ENCODE measurements at regions not wholly inside any gene's neighbourhood (a gene's known extent, or its start where the extent isn't known, plus 50 kb on each side); places are given as distances from the start of the nearest gene placed in this dataset.

DNA sequence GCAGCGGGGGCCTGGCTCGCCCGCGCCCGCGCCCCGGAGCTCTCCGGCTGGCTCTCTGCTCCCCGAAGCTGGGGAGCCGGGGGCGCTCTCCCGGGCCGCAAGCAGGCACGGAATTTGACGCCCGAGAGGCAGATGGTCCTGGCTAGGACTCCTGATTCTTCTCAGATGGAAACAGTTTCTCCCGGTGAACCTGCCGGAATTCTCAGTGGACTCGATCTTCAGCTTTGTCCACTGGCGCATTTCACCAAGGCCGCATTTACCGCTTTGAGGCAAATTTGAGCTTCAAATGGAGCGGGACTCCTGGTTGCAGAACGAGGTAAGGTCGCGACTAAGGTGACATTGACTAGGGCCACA is 305.7 kb upstream of the KCNN2 start:
- Mint-ChIP-seq H3K27me3 (ENCODE audit: insufficient read depth, unreplicated experiment) (peaks cover 14% of the 10 kb centered on the region), H3K4me3 (ENCODE audit: unreplicated experiment) (no peak overlapping the region), H3K27ac (ENCODE audit: low read depth, unreplicated experiment) (no peak overlapping the region), H3K4me1 (ENCODE audit: insufficient read depth, unreplicated experiment) (no peaks in the 10 kb centered on the region), H3K36me3 (ENCODE audit: insufficient read depth, unreplicated experiment) (peaks cover 5% of the 10 kb centered on the region), H3K9me3 (ENCODE audit: unreplicated experiment) (no peaks in the 10 kb centered on the region)
- intact Hi-C loops (cut with micrococcal nuclease), result no loop called here
- CTCF ChIA-PET, result no interaction called here
- POLR2A ChIA-PET, result no interaction called here
- no peak for TF ChIP-seq CTCF (IDR thresholded peaks at IDR 0.05; ENCODE audit: unreplicated experiment)
- DNase-seq (ENCODE audit: unreplicated experiment), result no peak
- BruUV-seq (replicated peaks), result no TSS peak

- intact Hi-C loops (cut with micrococcal nuclease), result no loop called here
- DNase-seq (ENCODE audit: unreplicated experiment), result no peak
- H3K27me3 Mint-ChIP-seq (ENCODE audit: insufficient read depth, unreplicated experiment), result peaks cover 14% of the 10 kb centered on the region
- TF ChIP-seq CTCF (IDR thresholded peaks at IDR 0.05; ENCODE audit: unreplicated experiment), result no peak
- no TSS peak for BruUV-seq (replicated peaks)
- ChIA-PET POLR2A (no interaction called here), CTCF (no interaction called here)
- no peak overlapping the region for H3K27ac Mint-ChIP-seq (ENCODE audit: low read depth, unreplicated experiment)
- H3K4me3 Mint-ChIP-seq (ENCODE audit: unreplicated experiment), result no peak overlapping the region
- no peaks in the 10 kb centered on the region for H3K4me1 Mint-ChIP-seq (ENCODE audit: insufficient read depth, unreplicated experiment)
- H3K36me3 Mint-ChIP-seq (ENCODE audit: insufficient read depth, unreplicated experiment), result no peaks in the 10 kb centered on the region
- H3K9me3 Mint-ChIP-seq (ENCODE audit: unreplicated experiment), result no peaks in the 10 kb centered on the region
Observed at GRCh38 chr5:114060866-114061265, 301.0 kb upstream of the KCNN2 start.

DNA sequence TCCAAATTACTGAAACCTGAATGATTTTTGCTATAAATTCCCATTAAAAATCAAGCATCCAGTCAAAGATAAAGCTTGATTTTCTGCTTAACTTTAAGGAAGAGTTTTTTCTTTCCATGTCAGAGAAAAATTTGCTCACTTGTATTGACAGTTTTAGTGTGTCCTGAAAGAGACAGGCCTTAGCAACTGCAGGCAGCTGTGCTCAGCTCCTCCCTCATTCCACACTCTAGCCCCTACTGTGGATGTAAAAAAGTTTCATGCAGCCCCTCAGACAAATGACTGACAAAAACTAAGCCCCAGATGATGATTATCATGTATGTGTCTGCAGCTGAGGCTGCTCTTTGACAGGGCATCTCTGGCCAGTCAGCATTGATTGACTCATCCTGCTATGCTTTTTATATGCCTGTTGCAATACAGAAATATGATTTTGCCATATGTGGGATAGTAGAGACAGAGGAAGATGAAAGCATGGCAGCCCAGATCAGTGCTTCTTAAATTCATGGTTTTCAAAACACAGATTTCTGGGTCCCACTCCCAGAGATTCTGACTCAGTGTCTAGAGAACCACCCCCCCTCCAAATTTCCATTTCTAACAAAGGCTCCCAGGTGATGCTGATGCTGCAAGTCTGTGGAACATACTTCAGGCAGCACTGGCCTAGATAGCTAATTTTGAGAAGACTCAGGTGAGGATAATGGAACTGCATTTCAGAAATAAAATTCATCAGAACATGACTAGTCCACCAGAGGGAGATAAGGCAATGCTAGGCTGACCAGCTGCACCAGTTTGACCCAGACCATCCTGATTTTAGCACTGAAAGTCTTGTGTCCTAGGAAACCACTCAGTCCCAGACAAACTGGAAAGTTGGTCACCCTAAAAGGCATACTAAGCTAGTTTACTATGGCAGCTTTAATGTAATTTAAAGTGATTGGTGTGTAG is 298.7 kb upstream of the KCNN2 start:
- H3K36me3 Mint-ChIP-seq (ENCODE audit: insufficient read depth, unreplicated experiment), result no peaks in the 10 kb centered on the region
- H3K4me1 Mint-ChIP-seq (ENCODE audit: insufficient read depth, unreplicated experiment), result no peaks in the 10 kb centered on the region
- POLR2A ChIA-PET, result no interaction called here
- intact Hi-C loops (cut with micrococcal nuclease), result no loop called here
- H3K27me3 Mint-ChIP-seq (ENCODE audit: insufficient read depth, unreplicated experiment), result peaks cover 10% of the 10 kb centered on the region
- H3K4me3 Mint-ChIP-seq (ENCODE audit: unreplicated experiment), result no peak overlapping the region
- no peaks in the 10 kb centered on the region for H3K9me3 Mint-ChIP-seq (ENCODE audit: unreplicated experiment)
- no peak for DNase-seq (ENCODE audit: unreplicated experiment)
- CTCF ChIA-PET, result no interaction called here
- no TSS peak for BruUV-seq (replicated peaks)
- no peak for TF ChIP-seq CTCF (IDR thresholded peaks at IDR 0.05; ENCODE audit: unreplicated experiment)
- H3K27ac Mint-ChIP-seq (ENCODE audit: low read depth, unreplicated experiment), result no peak overlapping the region

DNA sequence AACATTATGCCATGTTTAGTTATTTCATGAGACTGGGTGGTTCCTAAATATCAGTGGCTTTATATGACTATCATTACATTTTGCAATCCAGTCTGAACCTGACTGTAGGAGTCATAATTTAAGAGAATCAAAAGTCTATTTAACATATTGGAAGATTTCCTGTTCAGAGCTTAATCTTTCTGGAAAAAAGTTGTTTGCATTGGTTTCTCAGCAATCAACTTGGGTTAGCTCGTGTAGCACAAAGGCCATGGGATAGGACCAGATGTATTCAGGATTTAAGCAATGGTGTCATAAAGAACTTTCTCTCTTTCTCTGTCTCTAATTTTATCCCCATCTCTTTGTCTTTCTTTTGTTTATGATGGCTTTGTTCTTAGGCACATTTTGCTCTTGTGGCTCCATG is 296.0 kb upstream of the KCNN2 start:
- no peak for DNase-seq (ENCODE audit: unreplicated experiment)
- ChIA-PET POLR2A (interaction anchor here (0.7 to 1.0 kb wide), 2 partner anchors 16 to 42 kb away, joined by 3 read pairs; no protein-coding TSS in a partner anchor), CTCF (interaction anchor here (0.6 to 0.8 kb wide), 3 partner anchors 18 to 348 kb away, joined by 3 to 4 read pairs (median 4); no protein-coding TSS in a partner anchor)
- intact Hi-C loops (cut with micrococcal nuclease), result no loop called here
- H3K36me3 Mint-ChIP-seq (ENCODE audit: insufficient read depth, unreplicated experiment), result no peaks in the 10 kb centered on the region
- no peak overlapping the region for H3K27ac Mint-ChIP-seq (ENCODE audit: low read depth, unreplicated experiment)
- H3K4me1 Mint-ChIP-seq (ENCODE audit: insufficient read depth, unreplicated experiment), result no peaks in the 10 kb centered on the region
- no TSS peak for BruUV-seq (replicated peaks)
- no peak overlapping the region for H3K4me3 Mint-ChIP-seq (ENCODE audit: unreplicated experiment)
- H3K9me3 Mint-ChIP-seq (ENCODE audit: unreplicated experiment), result no peaks in the 10 kb centered on the region
- H3K27me3 Mint-ChIP-seq (ENCODE audit: insufficient read depth, unreplicated experiment), result peaks cover 12% of the 10 kb centered on the region
- TF ChIP-seq CTCF (IDR thresholded peaks at IDR 0.05; ENCODE audit: unreplicated experiment), result no peak
